ENCODE measurements at regions not wholly inside any gene's neighbourhood (a gene's known extent, or its start where the extent isn't known, plus 50 kb on each side); places are given as distances from the start of the nearest gene placed in this dataset.

- no peak overlapping the region for H3K27ac Mint-ChIP-seq
- no peaks in the 10 kb centered on the region for H3K27me3 Mint-ChIP-seq (ENCODE audit: low read depth in 2 of 2)
- Histone ChIP-seq H3K4me3 (ENCODE audit: low read length) (no peak overlapping the region), H3K4me1 (ENCODE audit: control insufficient read depth, insufficient read depth, low read length) (no peaks in the 10 kb centered on the region), H3K27me3 (ENCODE audit: control insufficient read depth, insufficient read depth, low read length) (no peaks in the 10 kb centered on the region), H3K9me3 (ENCODE audit: control insufficient read depth, insufficient read depth, low read length) (no peaks in the 10 kb centered on the region), H3K36me3 (ENCODE audit: control insufficient read depth, insufficient read depth, low read length) (no peaks in the 10 kb centered on the region), H3K27ac (ENCODE audit: low read length) (no peak overlapping the region)
- intact Hi-C loops (cut with micrococcal nuclease), result no loop called here
- TF ChIP-seq, protein P1, sequence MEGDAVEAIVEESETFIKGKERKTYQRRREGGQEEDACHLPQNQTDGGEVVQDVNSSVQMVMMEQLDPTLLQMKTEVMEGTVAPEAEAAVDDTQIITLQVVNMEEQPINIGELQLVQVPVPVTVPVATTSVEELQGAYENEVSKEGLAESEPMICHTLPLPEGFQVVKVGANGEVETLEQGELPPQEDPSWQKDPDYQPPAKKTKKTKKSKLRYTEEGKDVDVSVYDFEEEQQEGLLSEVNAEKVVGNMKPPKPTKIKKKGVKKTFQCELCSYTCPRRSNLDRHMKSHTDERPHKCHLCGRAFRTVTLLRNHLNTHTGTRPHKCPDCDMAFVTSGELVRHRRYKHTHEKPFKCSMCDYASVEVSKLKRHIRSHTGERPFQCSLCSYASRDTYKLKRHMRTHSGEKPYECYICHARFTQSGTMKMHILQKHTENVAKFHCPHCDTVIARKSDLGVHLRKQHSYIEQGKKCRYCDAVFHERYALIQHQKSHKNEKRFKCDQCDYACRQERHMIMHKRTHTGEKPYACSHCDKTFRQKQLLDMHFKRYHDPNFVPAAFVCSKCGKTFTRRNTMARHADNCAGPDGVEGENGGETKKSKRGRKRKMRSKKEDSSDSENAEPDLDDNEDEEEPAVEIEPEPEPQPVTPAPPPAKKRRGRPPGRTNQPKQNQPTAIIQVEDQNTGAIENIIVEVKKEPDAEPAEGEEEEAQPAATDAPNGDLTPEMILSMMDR (IDR thresholded peaks at IDR 0.05), result no peak
- no peak overlapping the region for H3K4me3 Mint-ChIP-seq
- no peaks in the 10 kb centered on the region for H3K4me1 Mint-ChIP-seq
- DNase-seq (no peak), ATAC-seq (no peak)
- no peaks in the 10 kb centered on the region for H3K36me3 Mint-ChIP-seq
- H3K9me3 Mint-ChIP-seq, result no peaks in the 10 kb centered on the region
- 39% methylated on average over 4 of the region's 6 CpGs for WGBS (ENCODE audit: insufficient coverage)
These were observed 441.0 kb downstream of the TXNL1 start for GRCh38 chr18:56197241-56197859.

DNA sequence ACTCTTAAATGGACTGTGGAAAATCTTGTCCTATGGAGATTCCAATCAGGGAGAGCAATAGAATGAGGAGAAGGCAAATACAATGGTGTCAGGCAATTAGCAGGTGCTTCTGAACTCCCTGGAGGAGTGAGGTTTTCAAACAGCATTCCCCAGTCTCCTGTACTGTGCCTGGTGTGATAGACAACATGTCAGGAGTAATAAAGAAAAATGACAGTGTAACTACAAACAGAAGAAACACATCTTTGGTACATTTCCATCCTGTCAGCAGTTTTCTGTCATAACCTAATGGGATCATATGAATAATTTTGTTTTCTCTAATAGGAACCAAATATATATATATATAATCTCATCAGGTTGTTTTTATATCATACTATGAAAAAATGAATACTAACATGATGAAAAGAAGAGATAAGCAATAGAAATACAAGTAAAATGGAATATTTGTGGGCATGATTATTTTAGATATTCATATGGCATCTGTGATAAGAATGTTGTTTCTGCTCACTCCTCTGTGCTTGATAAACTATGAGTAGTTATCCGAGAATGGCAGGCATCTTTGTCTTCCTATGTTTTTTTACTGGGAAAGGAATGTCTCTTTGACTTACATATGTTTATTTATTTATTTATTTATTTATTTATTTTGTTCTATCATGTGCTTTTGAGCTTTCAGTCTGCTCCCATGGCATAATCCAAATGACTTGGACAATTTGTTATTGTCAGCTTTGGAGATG lies 441.7 kb downstream of the TXNL1 start:
- WGBS (ENCODE audit: insufficient coverage), result 100% methylated on average over 1 of the region's 1 CpG

DNA sequence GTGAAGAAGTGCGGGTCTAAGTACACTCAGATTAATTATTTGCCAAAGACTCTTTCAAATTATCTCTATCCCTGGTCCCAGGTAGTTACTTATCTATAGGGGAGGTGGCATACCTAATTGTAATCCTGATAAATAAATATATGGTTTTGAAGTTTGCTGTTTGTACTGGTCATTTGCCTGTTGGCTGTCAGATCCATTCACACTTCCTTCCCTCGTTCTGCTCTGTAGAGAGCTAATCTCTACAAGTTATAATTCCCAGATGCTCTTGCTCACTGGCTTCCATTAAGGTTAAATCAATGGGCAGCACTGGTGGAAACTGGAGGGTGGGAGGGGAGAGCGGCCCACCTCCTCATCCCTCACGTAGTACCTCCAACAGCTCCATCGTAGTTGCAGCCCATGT lies 447.1 kb downstream of the TXNL1 start:
- ATAC-seq, result no peak
- WGBS (ENCODE audit: insufficient coverage), result 93% methylated on average over 4 of the region's 5 CpGs

More for the DNA sequence above, 441.7 kb downstream of the TXNL1 start:
- Mint-ChIP-seq H3K4me1 (no peaks in the 10 kb centered on the region), H3K9me3 (no peaks in the 10 kb centered on the region), H3K4me3 (no peak overlapping the region), H3K27ac (no peak overlapping the region), H3K36me3 (no peaks in the 10 kb centered on the region), H3K27me3 (ENCODE audit: low read depth in 2 of 2) (no peaks in the 10 kb centered on the region)
- no peak for DNase-seq
- ATAC-seq, result no peak
- no peaks in the 10 kb centered on the region for H3K4me1 ChIP-seq (ENCODE audit: control insufficient read depth, insufficient read depth, low read length)
- no peaks in the 10 kb centered on the region for H3K36me3 ChIP-seq (ENCODE audit: control insufficient read depth, insufficient read depth, low read length)
- TF ChIP-seq, protein P1 (IDR thresholded peaks at IDR 0.05), result no peak
- H3K27me3 ChIP-seq (ENCODE audit: control insufficient read depth, insufficient read depth, low read length), result no peaks in the 10 kb centered on the region
- no peak overlapping the region for H3K4me3 ChIP-seq (ENCODE audit: low read length)
- no peak overlapping the region for H3K27ac ChIP-seq (ENCODE audit: low read length)
- no peaks in the 10 kb centered on the region for H3K9me3 ChIP-seq (ENCODE audit: control insufficient read depth, insufficient read depth, low read length)
- intact Hi-C loops (cut with micrococcal nuclease), result no loop called here

More for the DNA sequence above, 447.1 kb downstream of the TXNL1 start:
- Histone ChIP-seq H3K27ac (ENCODE audit: low read length) (no peak overlapping the region), H3K9me3 (ENCODE audit: control insufficient read depth, insufficient read depth, low read length) (no peaks in the 10 kb centered on the region), H3K4me3 (ENCODE audit: low read length) (no peak overlapping the region), H3K36me3 (ENCODE audit: control insufficient read depth, insufficient read depth, low read length) (no peaks in the 10 kb centered on the region), H3K27me3 (ENCODE audit: control insufficient read depth, insufficient read depth, low read length) (no peaks in the 10 kb centered on the region), H3K4me1 (ENCODE audit: control insufficient read depth, insufficient read depth, low read length) (no peaks in the 10 kb centered on the region)
- H3K27ac Mint-ChIP-seq, result no peak overlapping the region
- H3K9me3 Mint-ChIP-seq, result peaks cover 0 to 3% of the 10 kb centered on the region in 2 donors
- H3K36me3 Mint-ChIP-seq, result no peaks in the 10 kb centered on the region
- H3K4me1 Mint-ChIP-seq, result no peaks in the 10 kb centered on the region
- intact Hi-C loops (cut with micrococcal nuclease), result no loop called here
- no peak for DNase-seq
- no peaks in the 10 kb centered on the region for H3K27me3 Mint-ChIP-seq (ENCODE audit: low read depth in 2 of 2)
- TF ChIP-seq, protein P1 (IDR thresholded peaks at IDR 0.05), result no peak
- H3K4me3 Mint-ChIP-seq, result no peak overlapping the region
